ENCODE measurements at regions not wholly inside any gene's neighbourhood (a gene's known extent, or its start where the extent isn't known, plus 50 kb on each side); places are given as distances from the start of the nearest gene placed in this dataset.

DNA sequence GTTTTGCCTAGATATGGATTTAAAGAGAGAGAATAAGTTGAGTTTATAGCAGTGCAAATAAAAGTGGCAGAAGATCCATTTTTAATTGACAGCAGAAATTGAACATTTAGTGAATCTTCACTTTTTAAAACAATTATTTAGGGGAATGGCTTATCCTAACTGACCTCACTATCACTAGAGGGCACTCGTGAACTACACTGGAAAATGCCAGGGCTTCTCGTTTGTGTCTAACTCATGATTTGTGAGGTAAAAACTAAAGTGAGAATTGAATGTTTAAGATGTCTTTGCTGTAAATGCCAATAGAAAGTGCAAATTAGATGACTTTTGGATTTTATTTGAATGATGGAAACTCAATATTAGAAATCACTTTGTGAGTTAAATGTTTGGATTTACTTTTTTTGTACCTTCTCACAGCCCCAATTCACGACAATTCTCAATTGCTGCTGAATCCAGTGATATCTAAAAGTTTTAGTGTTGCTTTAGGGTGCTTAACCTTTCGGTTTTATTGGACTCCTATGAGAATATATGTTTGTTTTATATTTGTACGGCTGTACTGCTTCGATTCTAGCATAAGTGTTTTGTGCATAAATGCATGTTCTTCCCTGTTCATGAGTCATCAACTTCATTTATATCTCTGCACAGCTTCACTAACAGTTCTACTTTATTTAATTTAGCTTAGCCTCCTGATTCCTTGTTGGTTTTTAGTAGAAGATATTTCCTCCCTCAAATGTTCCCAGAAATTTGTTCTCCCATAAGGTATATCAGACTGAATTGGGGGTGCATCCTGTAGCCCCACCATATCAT is 462.1 kb downstream of the MFSD1 start:
- Mint-ChIP-seq H3K4me1 (no peaks in the 10 kb centered on the region), H3K4me3 (no peak overlapping the region), H3K27ac (no peak overlapping the region), H3K36me3 (ENCODE audit: low read depth) (no peaks in the 10 kb centered on the region), H3K27me3 (ENCODE audit: insufficient read depth, low read depth, poor library complexity) (peaks cover 3% of the 10 kb centered on the region), H3K9me3 (no peaks in the 10 kb centered on the region)
- Histone ChIP-seq H3K27me3 (ENCODE audit: insufficient read depth) (no peaks in the 10 kb centered on the region), H3K79me2 (replicated peaks; ENCODE audit: insufficient read depth) (no peaks in the 10 kb centered on the region), H3K4me2 (no peak overlapping the region), H3K36me3 (ENCODE audit: insufficient read depth) (no peaks in the 10 kb centered on the region), H3K4me3 (no peak overlapping the region), H4K20me1 (replicated peaks; ENCODE audit: insufficient read depth) (no peaks in the 10 kb centered on the region), H3K27ac (ENCODE audit: low read depth) (no peak overlapping the region), H3K9me2 (ENCODE audit: insufficient read depth) (no peaks in the 10 kb centered on the region), H2AFZ (no peak overlapping the region), H3K4me1 (ENCODE audit: insufficient read depth) (no peaks in the 10 kb centered on the region), H3F3A (replicated peaks; ENCODE audit: low read depth) (no peaks in the 10 kb centered on the region)
- TF ChIP-seq CTCF (conservative IDR thresholded peaks at IDR 0.05; ENCODE audit: low read depth in 2 of 2) (peak; percentile 81 to 88), ETS1 (IDR thresholded peaks at IDR 0.05) (no peak)
- ATAC-seq (peak; percentile 60), DNase-seq (ENCODE audit: low spot score) (peak; percentile 67)

DNA sequence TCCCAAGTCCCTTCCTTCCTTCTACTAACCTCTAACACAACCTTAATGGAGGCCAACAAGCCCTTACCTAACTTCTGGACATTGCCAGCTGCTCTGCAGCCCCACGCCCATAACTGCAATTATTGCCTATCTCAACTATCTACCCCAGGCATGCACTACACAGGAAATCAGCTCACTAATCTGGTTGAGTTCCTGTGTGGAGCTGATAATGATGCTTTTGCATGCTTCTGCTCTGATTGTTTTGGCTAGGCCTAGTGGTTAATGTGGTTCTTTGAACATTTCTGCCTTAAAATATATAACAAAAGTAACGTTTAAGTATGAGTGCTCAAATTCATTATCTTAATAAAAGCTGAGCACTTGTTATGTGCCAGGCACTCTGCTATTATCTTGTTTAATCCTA is 463.9 kb downstream of the MFSD1 start:
- Histone ChIP-seq H3K4me1 (ENCODE audit: insufficient read depth) (no peaks in the 10 kb centered on the region), H3K36me3 (ENCODE audit: insufficient read depth) (no peaks in the 10 kb centered on the region), H3K79me2 (replicated peaks; ENCODE audit: insufficient read depth) (no peaks in the 10 kb centered on the region), H3K9me2 (ENCODE audit: insufficient read depth) (no peaks in the 10 kb centered on the region), H2AFZ (no peak overlapping the region), H3K4me2 (no peak overlapping the region), H3K27me3 (ENCODE audit: insufficient read depth) (no peaks in the 10 kb centered on the region), H4K20me1 (replicated peaks; ENCODE audit: insufficient read depth) (no peaks in the 10 kb centered on the region), H3F3A (replicated peaks; ENCODE audit: low read depth) (no peaks in the 10 kb centered on the region), H3K27ac (ENCODE audit: low read depth) (no peak overlapping the region), H3K4me3 (no peak overlapping the region)
- ATAC-seq (no peak), DNase-seq (ENCODE audit: low spot score) (no peak)
- Mint-ChIP-seq H3K9me3 (no peaks in the 10 kb centered on the region), H3K27ac (no peak overlapping the region), H3K27me3 (ENCODE audit: insufficient read depth, low read depth, poor library complexity) (peaks cover 3% of the 10 kb centered on the region), H3K4me3 (no peak overlapping the region), H3K4me1 (no peaks in the 10 kb centered on the region), H3K36me3 (ENCODE audit: low read depth) (no peaks in the 10 kb centered on the region)
- TF ChIP-seq NANOG (IDR thresholded peaks at IDR 0.05; ENCODE audit: borderline replicate concordance) (no peak), CREB1 (CRISPR knock-in tag; IDR thresholded peaks at IDR 0.05; ENCODE audit: low read depth) (no peak), STAT1 (IDR thresholded peaks at IDR 0.05; ENCODE audit: unreplicated experiment) (no peak), ZNF114 (CRISPR knock-in tag; IDR thresholded peaks at IDR 0.05) (no peak), ZNF331 (CRISPR knock-in tag; IDR thresholded peaks at IDR 0.05; ENCODE audit: low read depth) (no peak), JUNB (IDR thresholded peaks at IDR 0.05; ENCODE audit: unreplicated experiment) (no peak), ETS1 (IDR thresholded peaks at IDR 0.05) (no peak), ZNF462 (CRISPR knock-in tag; IDR thresholded peaks at IDR 0.05) (no peak)
